Cardiac muscle cell (in vitro differentiated cells and primary cell): ENCODE measurements at regions not wholly inside any gene's neighbourhood (a gene's known extent, or its start where the extent isn't known, plus 50 kb on each side); places are given as distances from the start of the nearest gene placed in this dataset.

ENCODE experiments used
- DNase-seq, 2 donors: peaks; one replicate each; pipeline versions ENCODE4 v3.0.0 to v3.0.0-alpha.2; 2010 to 2017; ENCODE audit warnings: low read depth in 1 of 2, low spot score in 1 of 2
- H3K27ac ChIP-seq: fragments of 200-600 bp; sonication (generic); 2 replicates; pipeline ENCODE4 v1.5.1; 2016
- H3K27me3 ChIP-seq: fragments of 200-600 bp; sonication (generic); 2 replicates; pipeline ENCODE4 v1.6.0; 2016; ENCODE audit warnings: control low read depth
- H3K36me3 ChIP-seq: fragments of 200-600 bp; sonication (generic); 2 replicates; pipeline ENCODE4 v1.5.1; 2016; ENCODE audit warnings: control low read depth
- H3K4me1 ChIP-seq: fragments of 200-600 bp; sonication (generic); 2 replicates; pipeline ENCODE4 v1.8.1; 2017; ENCODE audit warnings: low read depth, mild to moderate bottlenecking, mixed run types
- H3K4me3 ChIP-seq: fragments of 200-600 bp; sonication (generic); 2 replicates; pipeline ENCODE4 v1.5.1; 2016; ENCODE audit warnings: mild to moderate bottlenecking
- H3K9me3 ChIP-seq: fragments of 200-600 bp; sonication (generic); 2 replicates; pipeline ENCODE4 v1.5.1; 2017; ENCODE audit warnings: low read depth, mild to moderate bottlenecking, control low read depth
- TF ChIP-seq, protein P1 (sequence below): IDR thresholded peaks from 2 replicates; pipeline ENCODE4 v1.5.1; 2012; ENCODE audit warnings: low read depth, mild to moderate bottlenecking, low read length

DNA sequence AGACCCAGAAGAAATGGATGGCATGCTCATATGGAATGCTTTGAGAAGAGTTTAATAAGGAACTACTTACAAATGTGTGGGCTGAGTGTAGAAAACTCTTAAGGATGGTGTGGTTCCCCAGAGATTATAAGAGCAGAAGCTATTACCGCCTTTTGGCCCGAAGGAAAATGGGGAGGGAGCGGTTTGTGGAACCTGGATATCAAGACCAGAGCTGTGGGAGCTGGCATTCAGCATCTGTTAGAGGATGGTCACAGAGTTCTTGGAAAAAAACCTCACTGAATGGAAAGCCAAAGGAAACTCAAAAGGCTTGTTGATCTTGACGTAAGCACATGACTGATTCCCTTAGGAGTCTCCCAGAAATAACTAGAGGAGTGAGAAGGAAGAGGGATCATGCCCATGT lies 151.0 kb downstream of the PJA2 start:
- DNase-seq, result no peak
- TF ChIP-seq, protein P1, sequence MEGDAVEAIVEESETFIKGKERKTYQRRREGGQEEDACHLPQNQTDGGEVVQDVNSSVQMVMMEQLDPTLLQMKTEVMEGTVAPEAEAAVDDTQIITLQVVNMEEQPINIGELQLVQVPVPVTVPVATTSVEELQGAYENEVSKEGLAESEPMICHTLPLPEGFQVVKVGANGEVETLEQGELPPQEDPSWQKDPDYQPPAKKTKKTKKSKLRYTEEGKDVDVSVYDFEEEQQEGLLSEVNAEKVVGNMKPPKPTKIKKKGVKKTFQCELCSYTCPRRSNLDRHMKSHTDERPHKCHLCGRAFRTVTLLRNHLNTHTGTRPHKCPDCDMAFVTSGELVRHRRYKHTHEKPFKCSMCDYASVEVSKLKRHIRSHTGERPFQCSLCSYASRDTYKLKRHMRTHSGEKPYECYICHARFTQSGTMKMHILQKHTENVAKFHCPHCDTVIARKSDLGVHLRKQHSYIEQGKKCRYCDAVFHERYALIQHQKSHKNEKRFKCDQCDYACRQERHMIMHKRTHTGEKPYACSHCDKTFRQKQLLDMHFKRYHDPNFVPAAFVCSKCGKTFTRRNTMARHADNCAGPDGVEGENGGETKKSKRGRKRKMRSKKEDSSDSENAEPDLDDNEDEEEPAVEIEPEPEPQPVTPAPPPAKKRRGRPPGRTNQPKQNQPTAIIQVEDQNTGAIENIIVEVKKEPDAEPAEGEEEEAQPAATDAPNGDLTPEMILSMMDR, result no peak
- H3K36me3 ChIP-seq, result no peaks in the 10 kb centered on the region

DNA sequence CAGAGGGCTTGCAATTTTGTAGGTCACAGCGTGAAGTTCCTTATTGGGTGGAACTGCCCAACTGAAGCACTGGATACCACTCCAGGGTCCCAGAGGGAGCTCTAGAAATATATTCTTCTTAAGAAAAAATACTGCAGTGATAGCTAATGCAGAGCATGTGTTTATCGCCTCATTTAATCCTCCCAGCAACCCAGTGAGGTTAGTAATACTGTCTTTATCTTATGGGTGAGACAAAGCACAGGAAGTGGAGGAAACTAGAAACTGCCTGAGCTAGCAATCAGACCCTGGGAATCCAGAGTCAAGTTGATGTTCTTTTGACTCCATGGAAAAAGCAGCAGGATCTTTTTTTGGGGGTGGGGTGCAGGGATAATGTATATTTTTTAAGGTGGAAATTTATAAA lies 153.3 kb downstream of the PJA2 start:
- Histone ChIP-seq H3K27me3 (no peaks in the 10 kb centered on the region), H3K4me1 (peaks cover 16% of the 10 kb centered on the region), H3K27ac (no peak overlapping the region), H3K4me3 (no peak overlapping the region), H3K9me3 (no peaks in the 10 kb centered on the region), H3K36me3 (no peaks in the 10 kb centered on the region)
- TF ChIP-seq, protein P1, result no peak
- peak in 1 of 2 donors; percentile 39 for DNase-seq

More for the DNA sequence above, 151.0 kb downstream of the PJA2 start:
- H3K9me3 ChIP-seq, result no peaks in the 10 kb centered on the region
- no peaks in the 10 kb centered on the region for H3K27me3 ChIP-seq
- H3K27ac ChIP-seq, result no peak overlapping the region
- peaks cover 16% of the 10 kb centered on the region for H3K4me1 ChIP-seq
- no peak overlapping the region for H3K4me3 ChIP-seq

DNA sequence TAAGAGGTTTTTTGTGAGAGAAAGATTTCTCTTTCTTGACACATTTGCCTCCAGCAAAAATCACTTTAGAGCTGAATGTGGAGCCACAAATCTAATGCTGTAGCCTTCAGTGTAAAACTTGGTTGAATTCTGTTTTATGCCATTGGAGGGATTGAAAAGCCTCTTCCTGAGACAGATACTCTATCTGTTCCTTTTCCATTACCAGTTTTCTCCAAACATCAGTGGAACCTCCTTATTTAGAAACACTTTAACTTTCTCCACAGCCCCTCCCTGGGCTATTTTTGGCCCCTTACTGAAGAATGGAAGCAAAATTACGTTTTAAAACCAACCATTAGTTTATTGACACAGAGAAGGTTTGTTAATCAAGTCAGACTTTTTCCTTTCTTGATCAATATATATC lies 155.3 kb downstream of the PJA2 start:
- TF ChIP-seq, protein P1, result no peak
- DNase-seq, result peak in 1 of 2 donors; percentile 14
- H3K27ac ChIP-seq, result peak overlapping the region; percentile 59
- H3K27me3 ChIP-seq, result no peaks in the 10 kb centered on the region
- H3K9me3 ChIP-seq, result no peaks in the 10 kb centered on the region
- H3K4me1 ChIP-seq, result peaks cover 16% of the 10 kb centered on the region
- no peaks in the 10 kb centered on the region for H3K36me3 ChIP-seq
- H3K4me3 ChIP-seq, result no peak overlapping the region

DNA sequence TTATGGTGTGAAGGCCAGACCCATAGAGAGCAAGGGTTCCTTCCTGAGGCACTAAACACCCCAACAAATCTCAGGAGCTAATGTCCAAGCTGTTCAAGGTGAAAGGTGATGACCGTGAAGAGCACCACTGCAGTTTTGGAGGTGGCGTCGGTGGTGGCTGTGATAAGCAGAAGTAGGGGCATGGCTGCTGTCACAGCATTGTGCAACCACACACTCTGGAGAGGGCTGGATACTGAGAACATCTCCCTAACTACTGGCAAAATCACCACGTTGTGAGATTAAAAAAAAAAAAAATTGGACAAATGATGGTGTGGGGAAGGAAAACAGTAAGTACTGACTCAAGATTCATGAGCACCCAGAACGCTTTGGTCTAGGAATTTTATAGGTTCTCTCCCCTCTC lies 156.5 kb downstream of the PJA2 start:
- Histone ChIP-seq H3K4me3 (no peak overlapping the region), H3K4me1 (peaks cover 16% of the 10 kb centered on the region), H3K36me3 (no peaks in the 10 kb centered on the region), H3K27ac (no peak overlapping the region), H3K27me3 (no peaks in the 10 kb centered on the region), H3K9me3 (no peaks in the 10 kb centered on the region)
- TF ChIP-seq, protein P1, result no peak
- DNase-seq, result no peak

DNA sequence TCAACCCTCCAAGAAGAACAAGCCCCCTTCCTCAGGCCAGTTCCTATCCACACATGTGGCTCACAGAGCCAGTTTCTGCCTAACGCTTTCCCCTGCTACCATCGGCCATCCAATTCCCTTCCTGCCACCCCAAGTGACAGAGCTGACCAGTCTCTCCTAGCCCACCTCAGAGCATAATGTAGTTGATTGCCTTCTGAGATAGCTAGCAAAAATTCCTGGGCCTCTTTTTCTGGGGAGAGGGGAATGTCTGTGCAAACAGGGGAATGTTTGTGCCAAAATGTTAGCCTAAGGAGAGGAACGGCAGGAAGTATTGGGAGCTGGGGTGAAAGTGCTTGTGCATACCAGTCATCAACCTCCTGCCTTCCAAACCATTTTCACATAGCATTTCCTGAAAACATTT lies 157.0 kb downstream of the PJA2 start:
- no peak for DNase-seq
- Histone ChIP-seq H3K36me3 (no peaks in the 10 kb centered on the region), H3K4me1 (peaks cover 16% of the 10 kb centered on the region), H3K4me3 (no peak overlapping the region), H3K9me3 (no peaks in the 10 kb centered on the region), H3K27me3 (no peaks in the 10 kb centered on the region), H3K27ac (no peak overlapping the region)
- TF ChIP-seq, protein P1, result no peak
